ENCODE measurements at regions not wholly inside any gene's neighbourhood (a gene's known extent, or its start where the extent isn't known, plus 50 kb on each side); places are given as distances from the start of the nearest gene placed in this dataset.

DNA sequence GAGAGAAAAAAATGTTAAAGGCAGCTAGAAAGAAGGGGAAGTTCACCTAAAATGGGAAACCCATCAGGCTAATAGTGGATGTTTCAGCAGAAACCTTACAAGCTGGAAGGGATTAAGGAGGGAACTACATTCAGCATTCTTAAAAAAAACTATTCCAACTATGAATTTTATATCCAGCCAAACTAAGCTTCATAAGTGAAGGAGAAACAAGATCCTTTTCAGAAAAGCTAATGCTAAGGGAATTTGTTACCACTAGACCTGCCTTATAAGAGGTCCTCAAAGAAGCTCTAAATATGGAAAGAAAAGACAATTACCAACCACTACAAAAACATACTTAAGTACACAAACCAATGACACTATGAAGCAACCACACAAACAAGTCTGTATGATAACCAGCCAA lies 59.2 kb upstream of the SLC35F1 start:
- TF ChIP-seq, protein P1, sequence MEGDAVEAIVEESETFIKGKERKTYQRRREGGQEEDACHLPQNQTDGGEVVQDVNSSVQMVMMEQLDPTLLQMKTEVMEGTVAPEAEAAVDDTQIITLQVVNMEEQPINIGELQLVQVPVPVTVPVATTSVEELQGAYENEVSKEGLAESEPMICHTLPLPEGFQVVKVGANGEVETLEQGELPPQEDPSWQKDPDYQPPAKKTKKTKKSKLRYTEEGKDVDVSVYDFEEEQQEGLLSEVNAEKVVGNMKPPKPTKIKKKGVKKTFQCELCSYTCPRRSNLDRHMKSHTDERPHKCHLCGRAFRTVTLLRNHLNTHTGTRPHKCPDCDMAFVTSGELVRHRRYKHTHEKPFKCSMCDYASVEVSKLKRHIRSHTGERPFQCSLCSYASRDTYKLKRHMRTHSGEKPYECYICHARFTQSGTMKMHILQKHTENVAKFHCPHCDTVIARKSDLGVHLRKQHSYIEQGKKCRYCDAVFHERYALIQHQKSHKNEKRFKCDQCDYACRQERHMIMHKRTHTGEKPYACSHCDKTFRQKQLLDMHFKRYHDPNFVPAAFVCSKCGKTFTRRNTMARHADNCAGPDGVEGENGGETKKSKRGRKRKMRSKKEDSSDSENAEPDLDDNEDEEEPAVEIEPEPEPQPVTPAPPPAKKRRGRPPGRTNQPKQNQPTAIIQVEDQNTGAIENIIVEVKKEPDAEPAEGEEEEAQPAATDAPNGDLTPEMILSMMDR (conservative IDR thresholded peaks at IDR 0.05; ENCODE audit: low read length), result no peak
- no peak for DNase-seq (ENCODE audit: low read depth)
- no peak overlapping the region for H3K4me3 ChIP-seq (ENCODE audit: low read length)

- TF ChIP-seq, protein P1 (conservative IDR thresholded peaks at IDR 0.05; ENCODE audit: low read length), result no peak
- DNase-seq (ENCODE audit: low read depth), result no peak
- H3K4me3 ChIP-seq (ENCODE audit: low read length), result no peak overlapping the region
Observed at GRCh38 chr6:117849087-117849486, 58.0 kb upstream of the SLC35F1 start.

Data from AG10803 (cell line).